WI38 (cell line): ENCODE measurements at regions not wholly inside any gene's neighbourhood (a gene's known extent, or its start where the extent isn't known, plus 50 kb on each side); places are given as distances from the start of the nearest gene placed in this dataset.

Source experiments
- H3K4me3 ChIP-seq: 2 replicates; pipeline ENCODE4 v1.5.1; 2011; ENCODE audit warnings: low read depth, mild to moderate bottlenecking, control low read depth, low read length
- TF ChIP-seq, protein P1 (sequence below): IDR thresholded peaks from 2 replicates; pipeline ENCODE4 v1.5.1; 2012; ENCODE audit warnings: low read depth, mild to moderate bottlenecking, control low read depth, low read length

- TF ChIP-seq, protein P1, sequence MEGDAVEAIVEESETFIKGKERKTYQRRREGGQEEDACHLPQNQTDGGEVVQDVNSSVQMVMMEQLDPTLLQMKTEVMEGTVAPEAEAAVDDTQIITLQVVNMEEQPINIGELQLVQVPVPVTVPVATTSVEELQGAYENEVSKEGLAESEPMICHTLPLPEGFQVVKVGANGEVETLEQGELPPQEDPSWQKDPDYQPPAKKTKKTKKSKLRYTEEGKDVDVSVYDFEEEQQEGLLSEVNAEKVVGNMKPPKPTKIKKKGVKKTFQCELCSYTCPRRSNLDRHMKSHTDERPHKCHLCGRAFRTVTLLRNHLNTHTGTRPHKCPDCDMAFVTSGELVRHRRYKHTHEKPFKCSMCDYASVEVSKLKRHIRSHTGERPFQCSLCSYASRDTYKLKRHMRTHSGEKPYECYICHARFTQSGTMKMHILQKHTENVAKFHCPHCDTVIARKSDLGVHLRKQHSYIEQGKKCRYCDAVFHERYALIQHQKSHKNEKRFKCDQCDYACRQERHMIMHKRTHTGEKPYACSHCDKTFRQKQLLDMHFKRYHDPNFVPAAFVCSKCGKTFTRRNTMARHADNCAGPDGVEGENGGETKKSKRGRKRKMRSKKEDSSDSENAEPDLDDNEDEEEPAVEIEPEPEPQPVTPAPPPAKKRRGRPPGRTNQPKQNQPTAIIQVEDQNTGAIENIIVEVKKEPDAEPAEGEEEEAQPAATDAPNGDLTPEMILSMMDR: no peak
- H3K4me3 ChIP-seq: no peak overlapping the region
Measured at GRCh38 chr16:8217201-8217600, 373.1 kb downstream of the TMEM114 start.

DNA sequence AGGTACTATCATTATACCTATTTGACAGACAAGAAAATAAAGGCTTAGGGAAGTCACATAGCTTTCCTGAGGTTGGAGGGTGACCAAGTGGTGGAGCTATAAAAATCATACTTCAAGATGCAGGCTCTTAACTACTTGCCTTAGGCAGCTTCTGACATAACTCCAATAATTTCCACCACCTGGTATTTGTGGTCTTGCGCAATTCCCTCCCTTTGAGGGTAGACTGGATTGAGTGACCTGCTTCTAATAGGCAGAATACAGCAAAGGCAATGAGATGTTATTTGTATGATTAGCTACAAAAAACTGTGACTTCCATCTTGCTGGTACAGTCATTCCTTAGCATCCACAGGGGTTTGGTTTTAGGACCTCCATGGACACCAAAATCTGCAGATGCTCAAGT is 385.5 kb downstream of the TMEM114 start:
- H3K4me3 ChIP-seq: no peak overlapping the region
- TF ChIP-seq, protein P1: no peak

DNA sequence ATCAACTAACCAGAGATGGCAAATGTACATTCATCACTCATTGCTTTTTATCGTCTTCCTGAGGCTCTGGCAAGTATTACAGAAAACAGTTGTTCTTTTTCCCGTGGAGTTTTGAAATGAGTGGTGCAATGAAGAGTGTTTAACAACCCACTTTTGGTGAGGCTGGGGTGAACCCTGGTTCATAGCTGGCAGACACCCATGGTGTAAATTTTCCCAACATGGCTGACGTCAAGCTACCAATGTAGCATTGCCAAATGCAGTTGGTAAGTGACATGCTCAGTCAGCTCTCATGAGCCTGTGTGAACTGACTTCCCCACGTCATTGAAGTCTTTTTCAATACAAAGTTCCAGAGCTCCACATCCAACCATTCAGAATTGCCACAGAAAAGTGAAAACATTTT is 386.2 kb downstream of the TMEM114 start:
- H3K4me3 ChIP-seq: no peak overlapping the region
- TF ChIP-seq, protein P1: no peak

GRCh38 chr16:8203101-8203500 is 387.2 kb downstream of the TMEM114 start:
- no peak overlapping the region for H3K4me3 ChIP-seq
- TF ChIP-seq, protein P1: no peak

- TF ChIP-seq, protein P1: no peak
- no peak overlapping the region for H3K4me3 ChIP-seq
Measured at GRCh38 chr16:8200839-8201238, 389.5 kb downstream of the TMEM114 start.

- no peak overlapping the region for H3K4me3 ChIP-seq
- TF ChIP-seq, protein P1: no peak
Measured at GRCh38 chr16:8199390-8199789, 390.9 kb downstream of the TMEM114 start.

DNA sequence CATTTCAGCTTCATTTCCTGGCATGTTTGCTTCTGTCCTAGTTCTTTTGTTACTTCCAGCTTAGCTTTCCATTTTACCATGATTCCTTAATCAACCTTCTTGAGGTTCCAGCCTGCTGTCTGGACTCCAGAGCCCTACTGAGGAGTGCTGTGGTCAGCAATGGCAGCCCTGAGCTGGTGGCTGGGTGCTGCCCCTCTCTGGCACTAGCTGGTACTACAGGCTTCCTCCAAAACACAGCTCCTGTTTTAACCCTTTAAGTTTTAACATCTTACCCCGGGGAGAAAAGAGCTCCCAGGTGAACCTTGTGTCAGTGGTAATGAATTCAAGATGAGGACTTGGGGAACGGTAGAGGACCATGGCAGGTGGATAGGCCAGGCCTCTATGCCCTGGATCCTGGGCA is 395.5 kb downstream of the TMEM114 start:
- TF ChIP-seq, protein P1: no peak

More for the DNA sequence above, 395.5 kb downstream of the TMEM114 start:
- H3K4me3 ChIP-seq: no peak overlapping the region
